OCI-LY7 (cell line): ENCODE measurements at regions not wholly inside any gene's neighbourhood (a gene's known extent, or its start where the extent isn't known, plus 50 kb on each side); places are given as distances from the start of the nearest gene placed in this dataset.

Experiments
- CTCF ChIP-seq: fragments of 200-600 bp; sonication (generic); conservative IDR thresholded peaks from 2 replicates; pipeline ENCODE4 v1.5.1; 2014; ENCODE audit warnings: mild to moderate bottlenecking, antibody characterized with exemption, low read length, moderate library complexity, mixed read lengths
- EZH2phosphoT487 ChIP-seq: fragments of 200-600 bp; sonication (generic); IDR thresholded peaks from 2 replicates; pipeline ENCODE4 v1.6.1; 2018; ENCODE audit warnings: low read depth, borderline replicate concordance, mild to moderate bottlenecking, mixed run types, antibody characterized with exemption, low read length, moderate library complexity, mixed read lengths

GRCh38 chr2:105576050-105576439 is 168.7 kb upstream of the NCK2 start:
- TF ChIP-seq CTCF (no peak), EZH2phosphoT487 (no peak)
